ENCODE measurements at regions not wholly inside any gene's neighbourhood (a gene's known extent, or its start where the extent isn't known, plus 50 kb on each side); places are given as distances from the start of the nearest gene placed in this dataset.

- peak; percentile 90 to 93 for ATAC-seq
- DNase-seq: peak; percentile 96
- Histone ChIP-seq H3K27me3 (ENCODE audit: low read depth) (no peaks in the 10 kb centered on the region), H3K36me3 (no peaks in the 10 kb centered on the region), H3K27ac (peak overlapping the region; percentile 43), H3K4me3 (no peak overlapping the region), H3K9me3 (no peaks in the 10 kb centered on the region), H3K4me1 (peaks cover 57% of the 10 kb centered on the region)
- intact Hi-C loops (cut with DNase I): no loop called here
- TF ChIP-seq CTCF (IDR thresholded peaks at IDR 0.05): no peak
Measured at GRCh38 chr16:85306071-85306792, 194.0 kb upstream of the CIBAR2 start.

GRCh38 chr16:85306793-85307551 lies 194.7 kb upstream of the CIBAR2 start:
- Histone ChIP-seq H3K27me3 (ENCODE audit: low read depth) (no peaks in the 10 kb centered on the region), H3K27ac (peak overlapping the region; percentile 43), H3K9me3 (no peaks in the 10 kb centered on the region), H3K36me3 (no peaks in the 10 kb centered on the region), H3K4me1 (peaks cover 60% of the 10 kb centered on the region), H3K4me3 (no peak overlapping the region)
- intact Hi-C loops (cut with DNase I): no loop called here
- no peak for ATAC-seq
- no peak for DNase-seq
- TF ChIP-seq CTCF (IDR thresholded peaks at IDR 0.05): no peak

- ATAC-seq: no peak
- H3K27ac ChIP-seq: no peak overlapping the region
Measured at GRCh38 chr16:85307552-85308364, 195.5 kb upstream of the CIBAR2 start.

GRCh38 chr16:85308611-85309540 lies 196.6 kb upstream of the CIBAR2 start:
- no peak for TF ChIP-seq CTCF (IDR thresholded peaks at IDR 0.05)
- intact Hi-C loops (cut with DNase I): no loop called here
- H3K27ac ChIP-seq: no peak overlapping the region
- H3K9me3 ChIP-seq: no peaks in the 10 kb centered on the region
- peaks cover 58% of the 10 kb centered on the region for H3K4me1 ChIP-seq
- no peak overlapping the region for H3K4me3 ChIP-seq
- H3K27me3 ChIP-seq (ENCODE audit: low read depth): no peaks in the 10 kb centered on the region
- ATAC-seq: no peak
- no peaks in the 10 kb centered on the region for H3K36me3 ChIP-seq
- DNase-seq: no peak

More at GRCh38 chr16:85307552-85308364, 195.5 kb upstream of the CIBAR2 start:
- Histone ChIP-seq H3K4me1 (peaks cover 61% of the 10 kb centered on the region), H3K36me3 (no peaks in the 10 kb centered on the region), H3K27me3 (ENCODE audit: low read depth) (no peaks in the 10 kb centered on the region), H3K9me3 (no peaks in the 10 kb centered on the region), H3K4me3 (no peak overlapping the region)
- DNase-seq: no peak
- intact Hi-C loops (cut with DNase I): no loop called here
- no peak for TF ChIP-seq CTCF (IDR thresholded peaks at IDR 0.05)

Data from lower lobe of right lung (tissue), 2 donors.